H1 (cell line): ENCODE measurements at regions not wholly inside any gene's neighbourhood (a gene's known extent, or its start where the extent isn't known, plus 50 kb on each side); places are given as distances from the start of the nearest gene placed in this dataset.

Experiments
- CTCF ChIA-PET: fragments of 300-600 bp; sonication (Branson Sonifier 250); formaldehyde crosslinking; loops from one replicate; lab custom pipeline; 2021; ENCODE audit not compliant: partially characterized antibody; lab: Charles Lee
- POLR2A ChIA-PET: fragments of 300-600 bp; sonication (Branson Sonifier 250); formaldehyde crosslinking; loops from one replicate; lab custom pipeline; 2021; ENCODE audit warnings: inconsistent platforms; ENCODE audit not compliant: partially characterized antibody; lab: Charles Lee
- DNase-seq, 2 experiments: peaks; one replicate each; pipeline versions ENCODE4 v3.0.0 to v3.0.0-alpha.2; 2010 to 2022; ENCODE audit warnings: low spot score in 2 of 2, low read depth in 1 of 2, mixed read lengths in 1 of 2
- FAIRE-seq: peaks from 2 replicates; lab custom pipeline; 2011; peaks lifted over from hg19 to GRCh38; lab: Jason Lieb, UNC
- H2AFZ ChIP-seq: 2 replicates; pipeline ENCODE4 v1.8.1; 2012; ENCODE audit warnings: low read length, inconsistent platforms
- H2AK5ac ChIP-seq: 2 replicates; pipeline ENCODE4 v1.6.1; 2013; ENCODE audit warnings: low read depth, low read length
- H2BK120ac ChIP-seq: replicated peaks from 2 replicates; pipeline ENCODE3; 2013; ENCODE audit warnings: low read depth, low read length, inconsistent platforms
- H2BK12ac ChIP-seq: 2 replicates; pipeline ENCODE4 v1.6.1; 2013; ENCODE audit warnings: low read depth, low read length
- H2BK15ac ChIP-seq: 2 replicates; pipeline ENCODE4 v1.6.1; 2013; ENCODE audit warnings: low read length
- H2BK20ac ChIP-seq: 2 replicates; pipeline ENCODE4 v1.6.1; 2013; ENCODE audit warnings: low read length
- H2BK5ac ChIP-seq: 2 replicates; pipeline ENCODE4 v1.6.1; 2013; ENCODE audit warnings: low read depth, low read length
- H3K14ac ChIP-seq: 2 replicates; pipeline ENCODE4 v1.6.1; 2013; ENCODE audit warnings: inconsistent platforms; ENCODE audit not compliant: insufficient read length
- H3K18ac ChIP-seq: 2 replicates; pipeline ENCODE4 v1.6.1; 2013; ENCODE audit warnings: low read length; ENCODE audit errors: extremely low read depth
- H3K23ac ChIP-seq: 2 replicates; pipeline ENCODE4 v1.6.1; 2013; ENCODE audit warnings: inconsistent platforms; ENCODE audit not compliant: insufficient read length
- H3K23me2 ChIP-seq: 2 replicates; pipeline ENCODE4 v1.6.1; 2013; ENCODE audit warnings: low read depth, low read length
- H3K27ac ChIP-seq: 2 replicates; pipeline ENCODE4 v1.6.1; 2011; ENCODE audit warnings: low read depth, low read length, inconsistent platforms
- H3K27me3 ChIP-seq, 4 experiments: replicated peaks in 1 of 4; 1 replicate in 1 of 4; 2 replicates in 3 of 4; pipeline versions ENCODE4 v1.6.1 to v1.8.1; 2011 to 2013; ENCODE audit warnings: low read length in 3 of 4, mild to moderate bottlenecking in 3 of 4, inconsistent platforms in 2 of 4, mixed read lengths in 2 of 4, moderate library complexity in 1 of 4; ENCODE audit not compliant: control insufficient read depth in 3 of 4, insufficient read depth in 3 of 4; ENCODE audit errors: extremely low read depth in 1 of 4
- H3K36me3 ChIP-seq, 4 experiments: 2 replicates each; pipeline versions ENCODE4 v1.6.1 to v1.8.1; 2011 to 2013; ENCODE audit warnings: mild to moderate bottlenecking in 4 of 4, low read length in 3 of 4, moderate library complexity in 2 of 4, control low read depth in 1 of 4, inconsistent platforms in 1 of 4; ENCODE audit not compliant: insufficient read depth in 4 of 4, control insufficient read depth in 2 of 4
- H3K4ac ChIP-seq: replicated peaks from 2 replicates; pipeline ENCODE3; 2013; ENCODE audit warnings: low read length, low read depth, mixed read lengths, inconsistent platforms; ENCODE audit not compliant: insufficient read length
- H3K4me1 ChIP-seq, 4 experiments: replicated peaks in 1 of 4; 1 replicate in 1 of 4; 2 replicates in 3 of 4; pipeline versions ENCODE4 v1.6.1 to v1.8.1; 2011 to 2013; ENCODE audit warnings: low read length in 3 of 4, inconsistent platforms in 2 of 4, mixed read lengths in 1 of 4; ENCODE audit not compliant: insufficient read depth in 4 of 4, control insufficient read depth in 3 of 4
- H3K4me2 ChIP-seq, 2 experiments: 2 replicates each; pipeline versions ENCODE4 v1.6.1 to v1.8.1; 2011 to 2013; ENCODE audit warnings: low read depth in 2 of 2, low read length in 2 of 2, control low read depth in 1 of 2, inconsistent platforms in 1 of 2, mild to moderate bottlenecking in 1 of 2; ENCODE audit not compliant: insufficient read depth in 1 of 2
- H3K4me3 ChIP-seq, 4 experiments: fragments of 200-600, 300-600 bp in 1 of 4; sonication (generic), shearing (Covaris generic), sonication (Bioruptor Twin) in 1 of 4; 2 replicates each; pipeline versions ENCODE4 v1.5.1 to v1.8.1; 2011 to 2016; ENCODE audit warnings: low read length in 4 of 4, low read depth in 3 of 4, control low read depth in 2 of 4, inconsistent platforms in 2 of 4, mild to moderate bottlenecking in 2 of 4, mixed read lengths in 1 of 4, moderate library complexity in 1 of 4; ENCODE audit not compliant: insufficient read depth in 2 of 4; ENCODE audit errors: extremely low read depth in 1 of 4
- H3K56ac ChIP-seq: replicated peaks from 2 replicates; pipeline ENCODE3; 2013; ENCODE audit warnings: low read depth, mild to moderate bottlenecking, mixed read lengths, low read length, inconsistent platforms; ENCODE audit not compliant: insufficient read length
- H3K79me1 ChIP-seq: 2 replicates; pipeline ENCODE4 v1.6.1; 2013; ENCODE audit warnings: low read depth, low read length, control low read depth
- H3K79me2 ChIP-seq, 2 experiments: 2 replicates each; pipeline versions ENCODE4 v1.6.1 to v1.8.1; 2012 to 2013; ENCODE audit warnings: low read length in 2 of 2, mild to moderate bottlenecking in 2 of 2, inconsistent platforms in 1 of 2; ENCODE audit not compliant: insufficient read depth in 2 of 2, control insufficient read depth in 1 of 2
- H3K9ac ChIP-seq, 4 experiments: replicated peaks in 1 of 4; 1 replicate in 1 of 4; 2 replicates in 3 of 4; pipeline versions ENCODE4 v1.6.1 to v1.8.1; 2011 to 2013; ENCODE audit warnings: low read depth in 3 of 4, low read length in 3 of 4, control low read depth in 2 of 4, mild to moderate bottlenecking in 2 of 4, moderate library complexity in 2 of 4, inconsistent platforms in 1 of 4; ENCODE audit errors: extremely low read depth in 1 of 4
- H3K9me3 ChIP-seq, 2 experiments: 2 replicates each; pipeline versions ENCODE4 v1.6.1 to v1.8.1; 2012 to 2013; ENCODE audit warnings: mild to moderate bottlenecking in 2 of 2, moderate library complexity in 2 of 2, control low read depth in 1 of 2, inconsistent platforms in 1 of 2, low read depth in 1 of 2, low read length in 1 of 2, mixed read lengths in 1 of 2; ENCODE audit not compliant: insufficient read depth in 2 of 2
- H4K20me1 ChIP-seq, 2 experiments: replicated peaks in 1 of 2; 2 replicates each; pipeline versions ENCODE3 to v1.8.1; 2011 to 2013; ENCODE audit warnings: inconsistent platforms in 2 of 2, low read length in 2 of 2, mild to moderate bottlenecking in 1 of 2; ENCODE audit not compliant: insufficient read depth in 2 of 2, control insufficient read depth in 1 of 2
- H4K5ac ChIP-seq: 2 replicates; pipeline ENCODE4 v1.6.1; 2013; ENCODE audit warnings: low read length, low read depth, mixed read lengths, inconsistent platforms; ENCODE audit not compliant: insufficient read length
- H4K8ac ChIP-seq: 2 replicates; pipeline ENCODE4 v1.8.0; 2013; ENCODE audit warnings: mild to moderate bottlenecking, moderate library complexity, low read length, inconsistent platforms; ENCODE audit not compliant: insufficient read depth; ENCODE audit errors: extremely low read depth
- H4K91ac ChIP-seq: replicated peaks from 2 replicates; pipeline ENCODE3; 2013; ENCODE audit warnings: low read length, mixed read lengths, inconsistent platforms; ENCODE audit not compliant: insufficient read length
- ASH2L ChIP-seq: fragments of 200-600, 300-600 bp; sonication (generic); IDR thresholded peaks from one replicate; pipeline ENCODE4 v1.7.1; 2017; ENCODE audit warnings: low read length
- BCL11A ChIP-seq, 2 experiments: IDR thresholded peaks; one replicate each; pipeline ENCODE4 v1.6.1; 2011; ENCODE audit warnings: low read depth in 2 of 2, low read length in 2 of 2, mild to moderate bottlenecking in 2 of 2
- CREB1 ChIP-seq: IDR thresholded peaks from 2 replicates; pipeline ENCODE4 v1.6.1; 2012; ENCODE audit warnings: inconsistent platforms
- CTBP2 ChIP-seq: IDR thresholded peaks from 2 replicates; pipeline ENCODE4 v1.7.0; 2011; ENCODE audit warnings: borderline replicate concordance, mild to moderate bottlenecking, moderate library complexity, mixed read lengths, low read length; ENCODE audit not compliant: insufficient read depth, insufficient read length
- FOSL1 ChIP-seq: IDR thresholded peaks from 2 replicates; pipeline ENCODE4 v1.6.1; 2011; ENCODE audit warnings: mild to moderate bottlenecking, low read depth, low read length, moderate library complexity; ENCODE audit not compliant: insufficient read depth
- JUN ChIP-seq: IDR thresholded peaks from 2 replicates; pipeline ENCODE4 v1.6.1; 2011; ENCODE audit warnings: low read depth, mild to moderate bottlenecking, improper control_type of control experiment, low read length
- POLR2A ChIP-seq, 2 experiments: IDR thresholded peaks; 1 replicate in 1 of 2; 2 replicates in 1 of 2; pipeline ENCODE4 v1.6.1; 2011; ENCODE audit warnings: low read depth in 2 of 2, low read length in 2 of 2, mild to moderate bottlenecking in 2 of 2; ENCODE audit errors: control extremely low read depth in 1 of 2
- POLR2AphosphoS5 ChIP-seq: IDR thresholded peaks from 2 replicates; pipeline ENCODE4 v1.6.1; 2011; ENCODE audit warnings: low read depth, low read length
- POU5F1 ChIP-seq: IDR thresholded peaks from 2 replicates; pipeline ENCODE4 v1.6.1; 2011; ENCODE audit warnings: low read depth, mild to moderate bottlenecking, low read length, moderate library complexity
- SP1 ChIP-seq: IDR thresholded peaks from 2 replicates; pipeline ENCODE4 v1.6.1; 2011; ENCODE audit warnings: low read depth, low read length
- SP4 ChIP-seq: IDR thresholded peaks from 2 replicates; pipeline ENCODE4 v1.6.1; 2012; ENCODE audit warnings: low read length, inconsistent platforms
- SUZ12 ChIP-seq: fragments of 200-600 bp; sonication (generic); IDR thresholded peaks from 2 replicates; pipeline ENCODE4 v1.6.1; 2012; ENCODE audit warnings: mild to moderate bottlenecking, inconsistent platforms, low read length, moderate library complexity, mixed read lengths
- YY1 ChIP-seq: IDR thresholded peaks from 2 replicates; pipeline ENCODE4 v1.6.1; 2011; ENCODE audit warnings: low read depth, mild to moderate bottlenecking, low read length
- WGBS, 2 experiments: shearing (Covaris generic) in 1 of 2; methylation state at CpG; one replicate each; pipeline versions ENCODE4 v1.1.6 to v1.1.7; 2013 to 2015; ENCODE audit warnings: low lambda C conversion rate in 2 of 2, mixed read lengths in 2 of 2, inconsistent platforms in 1 of 2, low coverage in 1 of 2, missing lambda C conversion rate in 1 of 2; ENCODE audit not compliant: insufficient replicate concordance in 2 of 2, insufficient coverage in 1 of 2, insufficient read length in 1 of 2; ENCODE audit errors: extremely low coverage in 1 of 2, missing lambda C conversion rate in 1 of 2; 5-methylcytosine and 5-hydroxymethylcytosine counted together
- TF ChIP-seq, protein P1 (sequence below): IDR thresholded peaks from 2 replicates; pipeline ENCODE4 v1.6.1; 2011; ENCODE audit warnings: low read length, improper control_type of control experiment
- TF ChIP-seq, protein P2 (sequence below): IDR thresholded peaks from 2 replicates; pipeline ENCODE4 v1.6.1; 2012; ENCODE audit warnings: inconsistent platforms

DNA sequence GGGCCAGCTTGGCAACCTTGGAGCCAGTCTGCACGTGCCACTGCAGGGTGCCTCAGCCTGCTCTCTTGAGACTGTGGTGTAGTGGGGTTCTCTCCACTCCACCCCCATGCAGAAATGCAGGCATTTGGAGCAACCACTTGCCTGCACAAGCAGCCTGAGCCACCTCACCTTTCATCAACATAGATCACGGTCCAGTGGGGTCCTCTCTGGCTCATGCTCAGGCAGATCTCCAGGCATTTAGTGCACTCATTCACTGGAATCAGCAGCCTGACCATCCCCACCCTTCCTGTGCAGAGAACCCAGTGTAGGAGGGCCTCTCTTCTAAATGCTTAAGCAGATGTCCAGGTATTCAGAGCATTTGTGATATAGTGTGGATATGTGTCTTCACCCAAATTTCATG is 2330.1 kb downstream of the PCDH9 start:
- Histone ChIP-seq H2BK5ac (no peak overlapping the region), H2AK5ac (no peak overlapping the region), H2BK15ac (no peak overlapping the region; the same call in 1 of the 2 replicates), H3K23ac (no peak overlapping the region), H3K36me3 (no peaks in the 10 kb centered on the region), H3K9ac (no peak overlapping the region), H3K18ac (no peak overlapping the region), H3K56ac (no peak overlapping the region), H4K8ac (no peak overlapping the region), H3K4me3 (no peak overlapping the region), H3K4me1 (no peaks in the 10 kb centered on the region), H2AFZ (no peak overlapping the region), H4K20me1 (no peaks in the 10 kb centered on the region), H2BK120ac (no peak overlapping the region), H3K27ac (no peak overlapping the region), H2BK20ac (no peak overlapping the region), H3K4me2 (no peak overlapping the region), H3K9me3 (no peaks in the 10 kb centered on the region), H3K79me2 (no peaks in the 10 kb centered on the region), H3K14ac (no peak overlapping the region), H3K79me1 (no peaks in the 10 kb centered on the region), H3K4ac (no peak overlapping the region), H3K27me3 (no peaks in the 10 kb centered on the region), H2BK12ac (no peak overlapping the region), H4K91ac (no peak overlapping the region), H4K5ac (no peak overlapping the region), H3K23me2 (no peaks in the 10 kb centered on the region)
- CTCF ChIA-PET: no interaction called here
- POLR2A ChIA-PET: no interaction called here
- no peak for DNase-seq
- 91% methylated on average over 2 of the region's 2 CpGs; no CpG with 5 or more reads in 1 of the 2 experiments for WGBS, 2 experiments
- no peak for FAIRE-seq
- TF ChIP-seq SUZ12 (no peak), BCL11A (IDR thresholded peaks at IDR 0.05; ENCODE audit: low read depth in 2 of 2, low read length in 2 of 2) (no peak), POLR2AphosphoS5 (no peak), CREB1 (no peak), ASH2L (no peak), JUN (no peak), SP1 (no peak), CTBP2 (no peak), SP4 (no peak), YY1 (no peak), POU5F1 (no peak), POLR2A (IDR thresholded peaks at IDR 0.05; ENCODE audit: control extremely low read depth in 1 of 2, low read depth in 2 of 2, low read length in 2 of 2) (no peak), FOSL1 (no peak)
- TF ChIP-seq, protein P1, sequence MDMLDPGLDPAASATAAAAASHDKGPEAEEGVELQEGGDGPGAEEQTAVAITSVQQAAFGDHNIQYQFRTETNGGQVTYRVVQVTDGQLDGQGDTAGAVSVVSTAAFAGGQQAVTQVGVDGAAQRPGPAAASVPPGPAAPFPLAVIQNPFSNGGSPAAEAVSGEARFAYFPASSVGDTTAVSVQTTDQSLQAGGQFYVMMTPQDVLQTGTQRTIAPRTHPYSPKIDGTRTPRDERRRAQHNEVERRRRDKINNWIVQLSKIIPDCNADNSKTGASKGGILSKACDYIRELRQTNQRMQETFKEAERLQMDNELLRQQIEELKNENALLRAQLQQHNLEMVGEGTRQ: no peak
- TF ChIP-seq, protein P2, sequence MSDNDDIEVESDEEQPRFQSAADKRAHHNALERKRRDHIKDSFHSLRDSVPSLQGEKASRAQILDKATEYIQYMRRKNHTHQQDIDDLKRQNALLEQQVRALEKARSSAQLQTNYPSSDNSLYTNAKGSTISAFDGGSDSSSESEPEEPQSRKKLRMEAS: no peak
